HG02759 (cell line): ENCODE measurements at regions not wholly inside any gene's neighbourhood (a gene's known extent, or its start where the extent isn't known, plus 50 kb on each side); places are given as distances from the start of the nearest gene placed in this dataset.
"Not testable (repeated sequence)": the region's sequence is repeated elsewhere in the genome, so short reads cannot be mapped to it uniquely, and the experiment has no call there.

ENCODE experiments used
- ATAC-seq: cut with Tn5 transposase; IDR thresholded peaks from one replicate; pipeline ENCODE4 v1.9.1; 2021; ENCODE audit warnings: mild to moderate bottlenecking, moderate library complexity; ENCODE audit not compliant: unreplicated experiment

DNA sequence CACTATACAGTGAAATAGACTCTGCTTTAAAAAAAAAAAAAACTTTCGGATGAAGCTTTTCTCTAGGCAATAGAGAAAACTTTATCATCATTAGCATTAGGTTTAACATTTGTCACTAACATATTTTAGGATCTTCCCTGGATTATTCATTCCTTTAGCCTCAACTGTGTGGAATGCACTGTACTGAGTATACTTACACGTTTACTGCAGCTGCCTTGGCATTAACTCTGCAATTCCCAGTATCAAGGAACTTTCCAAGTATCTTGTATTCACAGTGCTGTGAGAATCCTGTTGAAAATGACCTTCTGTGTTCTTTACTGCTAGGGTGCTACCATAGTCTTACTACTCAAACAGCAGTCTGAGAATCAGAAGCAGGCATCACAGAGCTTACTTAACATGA, 328.2 kb upstream of the COL3A1 start:
- ATAC-seq = no peak

- ATAC-seq = no peak
Measured at GRCh38 chr2:188647430-188648070, 326.6 kb upstream of the COL3A1 start.

DNA sequence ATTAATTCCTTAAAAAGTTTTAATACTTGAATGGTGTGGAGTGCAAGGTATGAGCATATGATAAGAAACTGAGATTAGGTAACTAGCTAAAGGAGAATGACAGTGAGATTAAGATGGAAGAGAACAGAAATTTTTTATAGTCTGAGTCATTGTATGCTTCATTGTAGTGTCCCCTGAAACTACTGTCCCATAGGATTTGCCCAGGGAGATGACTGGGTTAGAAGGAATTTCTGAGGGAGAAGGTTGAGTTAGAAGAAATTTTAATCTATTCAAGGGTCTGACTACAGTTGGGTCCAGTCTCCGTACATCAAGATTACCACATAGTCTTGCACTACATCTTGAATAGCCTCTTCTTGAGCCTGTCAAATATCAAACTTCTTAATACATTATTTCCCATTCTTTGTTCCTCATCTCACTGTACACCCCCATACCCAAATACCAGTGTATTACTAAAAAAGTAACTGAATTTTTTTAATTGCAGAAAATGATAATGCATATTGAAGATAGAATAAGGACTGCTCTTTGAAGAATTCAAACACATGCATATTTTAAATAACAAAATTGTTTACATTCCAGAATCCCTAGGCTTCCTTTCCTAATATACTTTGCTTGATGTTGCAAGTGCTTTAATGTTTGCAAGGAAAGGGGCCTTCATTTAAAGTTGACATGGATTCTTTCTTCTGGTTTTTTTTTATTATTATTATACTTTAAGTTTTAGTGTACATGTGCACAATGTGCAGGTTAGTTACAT, 314.3 kb upstream of the COL3A1 start:
- no peak for ATAC-seq

- no peak for ATAC-seq
Measured at GRCh38 chr2:188663301-188663700, 310.9 kb upstream of the COL3A1 start.

GRCh38 chr2:188664416-188664815, 309.8 kb upstream of the COL3A1 start:
- ATAC-seq = no peak

- no peak for ATAC-seq
Measured at GRCh38 chr2:188664951-188665595, 309.1 kb upstream of the COL3A1 start.

GRCh38 chr2:188665727-188666304, 308.4 kb upstream of the COL3A1 start:
- ATAC-seq = no peak

- no peak for ATAC-seq
Measured at GRCh38 chr2:188666503-188666902, 307.7 kb upstream of the COL3A1 start.

DNA sequence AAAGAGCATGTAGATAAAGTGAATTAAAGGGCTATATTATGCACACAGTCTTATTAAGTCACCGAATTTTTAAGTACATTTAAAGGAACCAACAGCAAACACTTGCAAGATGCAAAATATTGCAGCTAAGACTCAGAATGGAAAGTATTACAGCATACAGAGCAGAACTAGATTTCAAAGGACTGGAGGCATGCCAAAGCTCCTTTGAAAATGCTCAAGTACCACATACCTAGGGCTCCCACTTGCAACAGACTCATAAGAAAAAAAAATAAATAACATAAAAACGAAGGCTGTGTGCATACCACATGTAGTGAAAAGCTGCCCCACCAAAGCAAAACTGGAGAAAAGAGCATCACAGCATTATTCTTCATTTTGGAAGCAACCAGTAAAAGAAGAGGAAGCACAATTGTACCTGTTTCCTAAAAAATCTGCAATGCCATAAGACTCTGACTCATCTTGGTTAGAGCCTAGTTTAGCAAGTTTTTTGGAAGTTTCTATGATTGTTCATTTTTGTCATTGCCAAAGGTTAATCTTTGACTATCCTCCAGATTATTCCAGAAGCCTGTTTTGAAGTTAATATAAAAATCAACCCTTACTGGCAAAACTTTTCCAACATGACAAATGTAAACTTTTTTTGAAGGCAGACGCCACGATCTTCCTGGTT, 306.0 kb upstream of the COL3A1 start:
- ATAC-seq = no peak

DNA sequence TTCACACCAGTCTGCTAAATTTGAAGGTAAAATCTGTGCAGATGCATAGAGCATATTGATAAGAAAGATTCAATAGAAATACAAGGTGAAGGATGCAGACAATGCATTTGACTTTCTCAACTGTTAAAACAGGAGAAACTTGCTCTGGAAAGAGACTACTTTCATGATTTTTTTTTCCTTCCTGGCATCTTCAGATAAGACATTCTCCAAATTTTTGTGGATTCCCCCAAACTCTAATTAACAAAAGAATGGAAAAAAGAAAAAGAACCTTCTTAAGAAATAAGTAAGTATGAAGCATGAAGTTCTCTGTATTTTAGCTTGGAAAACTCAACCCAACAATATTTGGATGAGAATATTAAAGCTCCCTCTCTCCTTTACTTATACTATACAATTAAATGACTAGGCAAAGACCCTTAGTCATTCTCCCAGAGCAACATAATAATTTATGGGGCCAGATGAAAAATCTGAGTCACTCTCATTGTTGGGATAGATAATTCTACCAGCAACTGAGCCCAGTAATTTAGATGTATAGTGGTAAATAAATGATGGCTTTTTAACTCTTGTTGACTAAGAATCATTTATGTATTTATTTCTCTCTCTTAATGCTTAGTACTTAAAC, 298.7 kb upstream of the COL3A1 start:
- no peak for ATAC-seq

DNA sequence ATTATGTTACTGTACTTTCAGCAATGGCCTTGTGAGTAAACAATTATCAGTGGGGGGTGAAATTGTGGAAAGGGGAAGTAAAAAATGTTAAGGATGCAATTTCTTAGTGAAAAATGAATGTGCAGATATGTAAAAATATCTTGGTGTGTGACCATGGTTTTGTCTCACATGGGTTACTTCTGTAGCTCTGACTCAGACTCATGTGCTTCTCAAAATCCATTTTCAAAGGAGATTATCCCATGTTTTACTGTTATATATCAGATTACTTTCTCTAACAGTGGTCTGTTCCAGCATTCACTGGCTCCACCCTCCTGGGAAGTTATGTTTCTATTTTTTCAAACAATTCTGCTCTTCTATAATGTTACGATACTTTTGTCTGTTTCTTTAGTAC, 298.2 kb upstream of the COL3A1 start:
- no peak for ATAC-seq

DNA sequence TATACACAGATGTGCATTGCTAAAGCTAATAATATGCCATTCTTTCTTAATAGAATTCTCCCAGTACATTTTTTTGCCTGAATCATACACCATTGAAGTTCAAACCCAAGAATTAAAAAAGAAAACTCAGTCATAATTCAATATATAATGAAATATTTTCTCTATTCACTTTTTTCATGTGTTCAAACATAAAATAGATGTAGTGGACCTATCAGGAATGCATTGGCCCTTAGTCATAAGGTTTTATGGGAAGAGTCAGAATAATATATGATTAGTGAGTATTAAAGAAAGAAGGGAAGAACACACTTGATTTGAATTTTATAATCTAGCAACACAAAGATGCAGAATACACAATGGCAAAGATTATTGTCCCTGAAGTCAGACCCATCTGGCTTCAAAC, 297.0 kb upstream of the COL3A1 start:
- ATAC-seq = no peak

DNA sequence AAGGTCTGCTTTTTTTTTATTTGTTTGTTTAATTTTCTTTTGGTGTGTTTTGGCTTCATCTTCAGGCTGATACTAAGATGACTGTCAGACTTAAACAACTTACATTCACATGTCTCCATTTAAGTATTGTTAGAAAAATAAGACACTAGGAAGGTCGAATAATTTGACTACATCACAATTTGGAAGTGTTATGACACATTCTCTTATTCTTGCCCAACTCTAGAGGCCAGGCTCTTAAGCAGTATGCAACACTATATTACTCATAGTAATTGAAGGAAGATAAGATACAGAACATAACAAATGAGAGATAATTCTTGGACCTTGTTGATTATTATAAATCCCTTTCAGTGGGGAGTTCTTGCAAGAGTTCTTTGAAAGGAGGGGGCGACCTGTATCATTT, 295.3 kb upstream of the COL3A1 start:
- ATAC-seq = no peak

DNA sequence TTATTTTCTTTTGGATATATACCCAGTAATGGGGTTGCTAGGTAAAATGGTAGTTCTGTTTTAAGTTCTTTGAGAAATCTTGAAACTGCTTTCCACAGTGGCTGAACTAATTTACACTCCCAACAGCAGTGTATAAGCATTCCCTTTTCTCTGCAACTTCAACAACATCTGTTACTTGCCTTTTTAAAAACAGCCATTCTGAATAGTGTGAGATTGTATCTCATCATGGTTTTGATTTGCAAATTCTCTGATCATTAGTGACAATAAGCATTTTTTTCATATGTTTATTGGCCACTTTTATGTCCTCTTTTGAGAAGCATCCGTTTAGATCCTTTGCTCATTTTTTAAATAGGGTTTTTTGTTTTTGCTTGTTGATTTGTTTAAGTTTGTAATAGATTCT, 291.3 kb upstream of the COL3A1 start:
- ATAC-seq = no peak

- no peak for ATAC-seq
Measured at GRCh38 chr2:188684795-188685194, 289.4 kb upstream of the COL3A1 start.

DNA sequence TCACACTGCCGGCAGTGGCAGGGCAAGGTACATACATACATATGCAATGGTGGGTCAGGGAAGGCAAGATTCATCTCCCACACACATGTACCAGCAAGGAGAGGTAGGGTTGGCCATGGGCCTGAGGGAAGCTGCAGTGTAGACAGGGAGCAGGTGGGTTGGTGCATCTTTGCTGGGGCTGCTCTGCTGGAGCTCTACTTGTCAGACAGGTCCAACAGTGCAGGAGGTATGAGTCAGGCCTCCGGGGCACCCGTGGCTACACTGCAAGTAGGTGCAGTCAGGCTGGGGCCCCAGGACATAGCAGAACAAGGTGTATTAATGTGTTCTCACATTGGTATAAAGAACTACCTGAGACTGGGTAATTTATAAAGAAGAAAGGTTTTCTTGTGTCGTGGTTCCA, 281.1 kb upstream of the COL3A1 start:
- no peak for ATAC-seq

DNA sequence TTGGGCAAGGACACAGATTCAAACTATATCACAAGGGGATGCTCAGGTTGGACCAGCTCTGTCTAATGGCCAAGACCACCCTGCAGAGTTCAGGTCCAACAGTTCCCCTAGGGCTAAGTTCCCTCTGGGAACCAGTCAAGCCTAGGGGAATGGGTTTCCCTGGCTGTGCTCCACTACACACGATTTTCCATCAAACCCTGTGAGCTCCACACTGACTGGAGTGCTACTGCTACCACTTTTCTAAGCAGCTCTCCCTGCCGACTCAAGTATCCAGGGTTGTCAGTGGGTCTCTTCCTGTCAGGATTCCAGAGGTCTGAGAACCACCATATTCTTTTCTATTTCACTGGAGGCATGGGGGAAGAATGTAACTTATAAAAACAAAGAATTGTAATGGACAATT, 280.4 kb upstream of the COL3A1 start:
- no peak for ATAC-seq

DNA sequence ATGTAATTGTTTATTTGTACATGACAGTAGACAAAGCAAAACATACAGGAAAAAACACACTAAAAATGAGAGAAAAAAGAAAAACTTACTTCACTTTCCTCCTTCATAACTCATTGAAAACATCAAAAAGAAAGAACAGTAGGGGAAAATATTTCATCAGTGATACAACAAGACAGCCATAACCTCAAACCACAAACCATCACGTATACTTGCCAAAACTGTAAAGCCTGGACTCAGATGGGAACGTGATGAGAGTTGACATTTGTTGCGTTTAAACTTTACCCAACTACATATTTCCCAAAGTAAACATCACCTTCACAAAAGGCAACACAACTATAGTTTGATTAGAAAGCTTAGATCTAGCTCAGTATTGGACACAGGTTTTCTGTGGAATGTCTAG, 278.2 kb upstream of the COL3A1 start:
- no peak for ATAC-seq

DNA sequence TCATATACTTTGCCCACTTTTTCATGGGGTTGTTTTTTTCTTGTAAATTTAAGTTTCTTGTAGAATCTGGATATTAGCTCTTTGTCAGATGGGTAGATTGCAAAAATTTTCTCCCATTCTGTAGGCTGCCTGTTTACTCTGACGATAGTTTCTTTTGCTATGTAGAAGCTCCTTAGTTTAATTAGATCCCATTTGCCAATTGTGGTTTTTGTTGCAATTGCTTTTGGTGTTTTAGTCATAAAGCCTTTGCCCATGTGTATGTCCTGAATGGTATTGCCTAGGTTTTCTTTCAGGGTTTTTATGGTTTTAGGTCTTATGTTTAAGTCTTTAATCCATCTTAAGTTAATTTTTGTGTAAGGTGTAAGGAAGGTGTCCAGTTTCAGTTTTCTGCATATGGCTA, 276.0 kb upstream of the COL3A1 start:
- not testable (repeated sequence) for ATAC-seq

GRCh38 chr2:188701836-188702235, 272.3 kb upstream of the COL3A1 start:
- peak; percentile 53 for ATAC-seq

DNA sequence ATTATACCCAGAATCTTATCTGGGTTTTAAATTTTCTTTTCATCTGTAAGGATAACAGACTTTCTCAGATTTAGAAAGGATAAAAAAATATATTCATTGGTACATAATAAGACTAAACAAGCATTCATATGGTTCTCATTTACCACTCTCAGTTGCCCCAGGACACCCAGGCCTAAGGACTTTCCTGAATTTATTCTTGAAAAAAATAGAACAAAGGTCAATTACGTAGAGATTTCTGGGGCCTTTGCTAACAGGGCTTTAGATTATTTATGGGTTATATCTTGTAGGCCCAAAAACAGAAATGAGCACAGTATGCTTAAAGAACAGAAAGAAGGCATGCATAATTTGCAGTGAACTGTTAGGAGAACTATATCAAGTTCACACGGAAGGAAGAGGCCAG, 269.0 kb upstream of the COL3A1 start:
- no peak for ATAC-seq
